Erythroblast (primary cell): ENCODE measurements at regions not wholly inside any gene's neighbourhood (a gene's known extent, or its start where the extent isn't known, plus 50 kb on each side); places are given as distances from the start of the nearest gene placed in this dataset.

Experiments
- GATA1 ChIP-seq: IDR thresholded peaks from 2 replicates; pipeline ENCODE4 v1.6.1; 2011; ENCODE audit warnings: low read depth, mild to moderate bottlenecking, control low read depth, low read length, moderate library complexity
- POLR2A ChIP-seq: IDR thresholded peaks from 2 replicates; pipeline ENCODE4 v1.6.1; 2011; ENCODE audit warnings: mild to moderate bottlenecking, low read length

- no peak for TF ChIP-seq POLR2A
- no peak for TF ChIP-seq GATA1
These were observed 608.0 kb upstream of the EPHA7 start for GRCh38 chr6:94027374-94027773.
